Tongue (tissue), 1 donor: ENCODE measurements at regions not wholly inside any gene's neighbourhood (a gene's known extent, or its start where the extent isn't known, plus 50 kb on each side); places are given as distances from the start of the nearest gene placed in this dataset.
A peak's percentile ranks its signal among the peaks of the same experiment; 100 is the strongest.

Experiments used
- DNase-seq: peaks from one replicate; pipeline ENCODE4 v3.0.0-alpha.2; 2015

- no peak for DNase-seq
These were observed 523.8 kb downstream of the EFNA5 start for GRCh38 chr5:107146901-107147300.

- no peak for DNase-seq
These were observed 535.3 kb downstream of the EFNA5 start for GRCh38 chr5:107135391-107135790.

- no peak for DNase-seq
These were observed 535.8 kb downstream of the EFNA5 start for GRCh38 chr5:107134931-107135330.

- no peak for DNase-seq
These were observed 541.7 kb downstream of the EFNA5 start for GRCh38 chr5:107129051-107129450.

GRCh38 chr5:107127878-107128277 is 542.9 kb downstream of the EFNA5 start:
- DNase-seq: no peak

- no peak for DNase-seq
These were observed 544.4 kb downstream of the EFNA5 start for GRCh38 chr5:107126341-107126740.

DNA sequence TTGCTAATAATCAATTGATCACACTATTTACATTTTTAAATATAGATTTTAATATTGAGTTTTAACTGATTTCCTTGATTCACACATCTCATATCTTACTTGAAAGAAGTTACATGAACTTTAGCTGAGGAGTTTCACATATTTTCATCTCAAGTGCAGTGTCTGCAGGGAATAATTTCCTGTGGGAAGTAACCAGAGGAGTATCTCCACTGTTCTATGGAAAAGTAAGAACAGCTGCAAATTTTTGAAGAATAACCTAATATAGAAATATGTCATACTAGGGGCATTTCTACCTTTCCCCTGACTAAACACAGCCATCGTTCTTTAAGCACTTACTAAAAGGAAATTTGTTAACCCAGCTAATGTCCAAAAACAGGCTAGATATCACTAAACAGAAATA is 546.4 kb downstream of the EFNA5 start:
- DNase-seq: no peak

DNA sequence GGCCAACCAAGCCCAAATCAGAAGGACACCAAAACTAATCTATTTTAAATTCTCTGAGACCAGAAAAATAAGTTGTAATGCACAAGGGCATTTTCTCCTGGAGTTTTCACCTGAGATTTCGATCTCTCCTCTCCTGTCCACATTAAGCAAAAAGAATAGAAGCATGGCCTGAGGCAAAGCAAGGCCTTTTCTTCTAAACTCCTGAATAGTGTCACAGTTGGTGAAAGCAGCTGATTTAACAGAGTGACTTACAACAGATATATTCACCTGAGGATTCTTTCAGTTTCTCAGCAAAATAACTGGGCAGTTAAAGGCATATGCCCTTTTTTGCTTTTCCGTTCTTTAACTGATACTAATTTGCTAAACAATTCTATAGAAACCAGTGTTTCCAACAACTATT is 547.7 kb downstream of the EFNA5 start:
- DNase-seq: no peak

DNA sequence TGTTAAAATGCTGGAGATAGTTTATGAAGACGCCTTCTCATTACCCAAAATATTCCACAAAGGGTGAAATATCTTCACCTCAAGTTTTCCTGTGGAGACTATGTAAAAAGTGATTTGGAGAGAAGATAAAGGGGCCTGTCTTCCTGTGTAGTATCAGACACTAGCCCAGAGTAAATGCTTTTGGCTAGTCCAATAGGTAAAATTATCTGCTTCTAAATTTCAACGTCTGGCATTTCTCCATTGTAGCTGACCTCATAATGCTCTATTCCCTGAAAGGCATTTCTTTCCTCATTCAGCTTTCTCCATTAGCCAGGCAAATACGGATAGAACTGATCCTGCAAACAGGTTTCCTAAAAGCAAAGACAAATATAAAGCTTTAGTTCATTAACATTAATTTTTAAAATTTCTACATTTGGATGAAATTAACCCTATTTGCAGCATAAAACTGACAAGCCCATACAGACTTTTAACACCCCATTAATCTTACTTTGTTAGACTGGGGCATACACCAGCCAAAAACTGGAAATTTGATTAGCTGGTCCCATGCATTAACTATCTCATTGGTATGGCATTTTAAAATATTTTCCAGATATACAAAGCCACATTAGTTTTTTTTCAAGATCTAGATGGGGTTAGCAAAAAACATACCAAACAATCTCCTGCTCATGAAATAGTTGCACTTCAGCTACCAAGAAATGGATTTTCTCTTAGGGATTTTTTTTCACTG is 548.8 kb downstream of the EFNA5 start:
- peak; percentile 47 for DNase-seq

GRCh38 chr5:107119656-107120055 is 551.1 kb downstream of the EFNA5 start:
- no peak for DNase-seq

DNA sequence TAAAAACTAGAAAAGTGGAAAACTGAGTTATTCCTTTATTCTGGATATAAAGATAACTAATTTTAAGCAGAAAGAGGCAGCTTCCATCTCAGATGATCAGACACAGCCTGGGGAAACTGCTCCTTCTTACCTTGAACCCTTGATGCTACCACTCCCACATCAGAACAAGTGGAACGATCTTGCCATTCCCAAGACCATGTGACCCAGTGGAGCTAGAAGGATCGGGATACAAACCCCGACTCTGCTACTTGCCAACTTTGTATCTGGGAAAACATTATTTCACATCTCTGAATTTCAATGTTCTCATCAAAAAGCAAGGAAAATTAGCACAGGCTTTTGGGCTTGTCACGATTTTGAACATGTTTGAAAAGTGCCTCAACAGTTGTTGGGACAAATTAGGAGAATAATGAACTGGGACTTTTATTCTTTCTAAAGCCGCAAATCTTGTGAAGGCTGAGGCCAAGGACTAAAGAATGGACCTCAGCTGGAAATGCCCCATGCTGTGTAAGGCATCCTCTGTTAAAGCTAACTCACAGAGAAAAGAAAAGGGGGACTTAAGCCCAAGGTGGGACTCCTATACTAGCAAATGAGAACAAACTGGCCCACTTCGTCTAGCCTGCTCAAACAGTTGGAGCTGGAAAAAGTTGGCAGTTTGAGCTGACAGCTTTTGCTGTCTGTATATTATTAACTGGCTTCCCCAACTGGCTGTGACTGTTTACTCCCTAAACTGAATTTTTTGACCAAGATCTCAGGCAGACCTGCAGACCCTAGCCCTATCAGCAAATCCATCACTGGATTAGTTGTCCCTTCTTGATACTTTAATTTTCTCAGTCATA is 552.3 kb downstream of the EFNA5 start:
- no peak for DNase-seq

- peak; percentile 56 for DNase-seq
These were observed 558.5 kb downstream of the EFNA5 start for GRCh38 chr5:107112216-107112615.

- DNase-seq: peak; percentile 46
These were observed 566.4 kb downstream of the EFNA5 start for GRCh38 chr5:107104040-107104995.

GRCh38 chr5:107103522-107103921 is 567.2 kb downstream of the EFNA5 start:
- DNase-seq: no peak

- DNase-seq: no peak
These were observed 570.6 kb downstream of the EFNA5 start for GRCh38 chr5:107100121-107100520.

DNA sequence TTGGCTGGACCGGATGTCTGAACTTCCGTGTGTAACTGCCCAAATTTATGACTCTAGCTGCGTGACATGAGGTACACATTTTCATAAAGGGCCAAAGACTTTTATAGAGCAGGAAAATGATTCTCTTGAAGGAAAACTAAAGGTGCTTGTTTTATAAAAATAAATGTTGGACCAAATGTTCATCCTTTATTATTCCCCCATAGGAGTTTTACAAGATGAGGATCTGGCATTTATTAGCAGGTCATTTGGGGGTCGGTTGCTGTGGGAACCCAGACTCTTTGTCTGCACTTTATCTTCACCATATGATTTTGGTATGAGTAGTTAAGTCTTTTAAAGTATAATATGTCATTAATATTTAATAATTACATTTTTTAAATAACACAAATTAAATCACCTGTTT is 571.2 kb downstream of the EFNA5 start:
- DNase-seq: peak; percentile 21

- no peak for DNase-seq
These were observed 578.0 kb downstream of the EFNA5 start for GRCh38 chr5:107092695-107093094.

DNA sequence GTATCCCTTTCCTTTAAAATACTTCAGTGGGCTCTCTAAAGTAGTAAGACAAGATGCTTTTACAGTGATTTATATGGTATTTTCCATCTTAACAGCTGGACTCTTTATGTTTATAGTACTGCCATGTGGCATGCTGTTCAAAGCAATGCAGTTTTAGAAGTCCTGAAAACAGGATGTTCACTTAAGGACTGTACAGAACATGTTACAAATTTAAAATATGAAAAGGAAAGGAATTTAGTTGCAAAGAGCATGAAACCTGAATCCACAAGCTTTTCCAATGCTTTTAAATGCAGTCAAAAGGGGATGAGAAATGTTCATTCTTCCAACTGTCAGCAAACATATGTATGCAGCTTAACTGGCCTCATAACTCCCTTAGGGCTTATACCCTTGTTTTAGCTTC is 580.2 kb downstream of the EFNA5 start:
- DNase-seq: peak; percentile 71

GRCh38 chr5:107088907-107089306 is 581.8 kb downstream of the EFNA5 start:
- peak; percentile 34 for DNase-seq

DNA sequence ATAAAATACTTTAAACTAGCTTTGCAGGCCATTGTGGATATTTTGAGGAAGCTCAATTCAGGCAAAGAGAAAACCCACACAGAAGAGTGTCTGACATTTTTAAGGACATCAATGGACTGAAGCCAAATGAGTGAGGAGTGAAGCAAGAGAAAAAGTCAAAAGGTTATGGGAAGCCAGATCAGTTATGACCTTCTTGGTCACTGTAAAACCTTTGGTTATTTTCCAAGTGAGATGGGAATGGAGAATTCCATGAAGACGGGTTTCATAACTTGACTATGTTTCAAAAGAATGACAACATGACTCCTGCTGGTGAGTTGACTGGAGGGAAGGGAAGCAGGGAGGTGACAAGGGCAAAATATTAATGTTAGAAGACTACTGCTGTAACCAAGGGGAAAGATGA is 585.2 kb downstream of the EFNA5 start:
- DNase-seq: no peak

- no peak for DNase-seq
These were observed 595.7 kb downstream of the EFNA5 start for GRCh38 chr5:107074996-107075395.

DNA sequence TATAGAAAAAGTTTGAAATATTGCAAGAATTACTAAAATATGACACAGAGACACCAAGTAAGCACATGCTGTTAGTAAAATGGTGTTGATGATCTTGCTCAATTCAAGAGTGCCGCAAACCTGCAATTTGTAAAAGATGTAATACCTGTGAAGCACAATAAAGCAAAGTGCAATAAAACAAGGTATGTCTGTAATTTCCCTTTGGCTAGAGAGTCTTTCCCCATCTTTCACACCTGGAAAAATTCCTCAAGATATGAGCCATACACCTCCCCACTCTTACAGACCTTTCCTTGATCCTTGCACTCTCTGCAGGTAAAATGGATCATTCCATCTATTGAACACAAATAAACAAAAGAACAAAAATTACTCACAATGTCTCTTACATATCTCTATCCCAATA is 597.8 kb downstream of the EFNA5 start:
- DNase-seq: no peak

- DNase-seq: no peak
These were observed 598.3 kb downstream of the EFNA5 start for GRCh38 chr5:107072440-107072839.
